GM23338 (cell line): ENCODE measurements at regions not wholly inside any gene's neighbourhood (a gene's known extent, or its start where the extent isn't known, plus 50 kb on each side); places are given as distances from the start of the nearest gene placed in this dataset.

Experiments
- EZH2 ChIP-seq: fragments of 200-600 bp; sonication (generic); IDR thresholded peaks from one replicate; pipeline ENCODE4 v1.8.0; 2017; ENCODE audit warnings: antibody characterized with exemption, mild to moderate bottlenecking, low read depth; ENCODE audit not compliant: unreplicated experiment
- EZH2phosphoT487 ChIP-seq: fragments of 200-600 bp; sonication (generic); IDR thresholded peaks from one replicate; pipeline ENCODE4 v1.8.1; 2018; ENCODE audit warnings: antibody characterized with exemption; ENCODE audit not compliant: unreplicated experiment

GRCh38 chr6:12480379-12480778 lies 190.2 kb downstream of the EDN1 start:
- TF ChIP-seq EZH2phosphoT487, result no peak
- no peak for TF ChIP-seq EZH2
